Neural crest cell (in vitro differentiated cells): ENCODE measurements at regions not wholly inside any gene's neighbourhood (a gene's known extent, or its start where the extent isn't known, plus 50 kb on each side); places are given as distances from the start of the nearest gene placed in this dataset.

Experiments used
- DNase-seq: peaks from one replicate; pipeline ENCODE4 v3.0.0; 2021; ENCODE audit warnings: low read depth, mixed read lengths, low spot score
- H3K27ac Mint-ChIP-seq: one replicate; pipeline ENCODE4 v1.8.0; 2021; ENCODE audit warnings: mild to moderate bottlenecking, mixed read lengths; ENCODE audit not compliant: unreplicated experiment
- H3K27me3 Mint-ChIP-seq: 2 replicates; pipeline ENCODE4 v1.8.0; 2021; ENCODE audit warnings: low read depth, mild to moderate bottlenecking, mixed read lengths
- H3K36me3 Mint-ChIP-seq: 2 replicates; pipeline ENCODE4 v1.8.0; 2021; ENCODE audit warnings: low read depth, mild to moderate bottlenecking, mixed read lengths
- H3K4me1 Mint-ChIP-seq: 2 replicates; pipeline ENCODE4 v1.8.0; 2021; ENCODE audit warnings: mixed read lengths
- H3K4me3 Mint-ChIP-seq: one replicate; pipeline ENCODE4 v1.8.0; 2021; ENCODE audit warnings: mild to moderate bottlenecking, mixed read lengths
- H3K9me3 Mint-ChIP-seq: 2 replicates; pipeline ENCODE4 v1.8.0; 2021; ENCODE audit warnings: mixed read lengths
- CTCF ChIP-seq: fragments of 200-600 bp; sonication (generic); conservative IDR thresholded peaks from 2 replicates; pipeline ENCODE4 v1.5.0; 2021; ENCODE audit warnings: antibody characterized with exemption, mild to moderate bottlenecking

GRCh38 chr11:71327156-71328085, 75.0 kb upstream of the SHANK2 start:
- Mint-ChIP-seq H3K27me3 (peaks cover 2% of the 10 kb centered on the region), H3K4me1 (no peaks in the 10 kb centered on the region), H3K4me3 (no peak overlapping the region), H3K27ac (no peak overlapping the region), H3K9me3 (peaks cover 3% of the 10 kb centered on the region), H3K36me3 (no peaks in the 10 kb centered on the region)
- DNase-seq = no peak
- no peak for TF ChIP-seq CTCF

GRCh38 chr11:71326328-71326940, 74.1 kb upstream of the SHANK2 start:
- Mint-ChIP-seq H3K27me3 (peaks cover 2% of the 10 kb centered on the region), H3K4me3 (no peak overlapping the region), H3K27ac (no peak overlapping the region), H3K36me3 (no peaks in the 10 kb centered on the region), H3K9me3 (peaks cover 3% of the 10 kb centered on the region), H3K4me1 (no peaks in the 10 kb centered on the region)
- no peak for TF ChIP-seq CTCF
- no peak for DNase-seq

- H3K4me1 Mint-ChIP-seq = no peaks in the 10 kb centered on the region
- H3K27ac Mint-ChIP-seq = no peak overlapping the region
- no peak for TF ChIP-seq CTCF
- no peak for DNase-seq
- H3K36me3 Mint-ChIP-seq = no peaks in the 10 kb centered on the region
- peaks cover 2% of the 10 kb centered on the region for H3K27me3 Mint-ChIP-seq
- no peak overlapping the region for H3K4me3 Mint-ChIP-seq
- H3K9me3 Mint-ChIP-seq = peaks cover 3% of the 10 kb centered on the region
These were observed 73.3 kb upstream of the SHANK2 start for GRCh38 chr11:71325418-71326327.

- no peak overlapping the region for H3K4me3 Mint-ChIP-seq
- H3K27me3 Mint-ChIP-seq = peaks cover 2% of the 10 kb centered on the region
- no peaks in the 10 kb centered on the region for H3K4me1 Mint-ChIP-seq
- DNase-seq = no peak
- H3K27ac Mint-ChIP-seq = no peak overlapping the region
- no peaks in the 10 kb centered on the region for H3K36me3 Mint-ChIP-seq
- no peak for TF ChIP-seq CTCF
- H3K9me3 Mint-ChIP-seq = peaks cover 2% of the 10 kb centered on the region
These were observed 72.5 kb upstream of the SHANK2 start for GRCh38 chr11:71324788-71325417.

GRCh38 chr11:71323876-71324526, 71.6 kb upstream of the SHANK2 start:
- H3K4me3 Mint-ChIP-seq = no peak overlapping the region
- no peaks in the 10 kb centered on the region for H3K9me3 Mint-ChIP-seq
- H3K27me3 Mint-ChIP-seq = peaks cover 6% of the 10 kb centered on the region
- H3K27ac Mint-ChIP-seq = no peak overlapping the region
- DNase-seq = no peak
- no peaks in the 10 kb centered on the region for H3K36me3 Mint-ChIP-seq
- no peaks in the 10 kb centered on the region for H3K4me1 Mint-ChIP-seq
- TF ChIP-seq CTCF = no peak
